ENCODE measurements at regions not wholly inside any gene's neighbourhood (a gene's known extent, or its start where the extent isn't known, plus 50 kb on each side); places are given as distances from the start of the nearest gene placed in this dataset.

DNA sequence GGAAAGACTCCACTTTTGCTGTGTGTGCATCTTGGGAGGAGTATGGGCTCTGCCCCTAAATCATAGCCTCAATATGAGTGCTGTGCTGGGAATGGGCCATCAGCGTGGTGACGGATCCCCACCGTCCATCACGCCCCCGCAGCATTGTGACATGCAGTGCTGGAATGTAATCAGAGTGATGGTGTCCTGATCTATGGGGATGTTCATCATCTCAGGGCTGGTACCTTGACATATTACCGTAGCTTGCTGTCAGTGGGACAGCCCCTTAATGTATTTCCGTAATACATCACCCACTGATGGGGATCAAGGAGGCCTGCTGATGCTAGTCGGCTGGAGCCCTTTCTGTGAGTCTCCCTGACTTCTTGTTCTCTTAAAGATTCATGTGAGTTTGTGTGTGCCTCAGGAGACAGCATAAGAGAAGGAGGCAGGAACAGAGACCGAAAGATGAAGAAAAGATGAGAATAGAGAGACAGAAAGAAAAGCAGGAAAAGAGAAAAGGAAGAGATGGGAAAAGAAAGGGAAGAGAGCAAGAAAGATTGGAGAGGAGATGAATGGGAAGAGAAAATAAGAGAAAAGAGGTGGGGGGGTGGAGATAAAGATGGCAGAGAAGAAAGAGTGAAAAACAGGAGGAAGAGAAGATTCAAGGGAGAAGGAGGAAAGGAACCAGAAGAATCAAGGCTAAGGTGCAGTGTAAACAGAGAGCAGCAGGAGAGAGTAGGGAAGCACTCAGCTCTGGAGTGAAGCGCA is 183.7 kb downstream of the RPLP1 start:
- no peaks in the 10 kb centered on the region for H3K36me3 Mint-ChIP-seq (ENCODE audit: insufficient read depth, unreplicated experiment)
- BruUV-seq (replicated peaks): no TSS peak
- CTCF ChIA-PET: no interaction called here
- no peak overlapping the region for H3K27ac Mint-ChIP-seq (ENCODE audit: unreplicated experiment)
- no peak for DNase-seq
- intact Hi-C loops (cut with micrococcal nuclease; ENCODE audit: unreplicated experiment): no loop called here
- no peak overlapping the region for H3K4me3 Mint-ChIP-seq (ENCODE audit: low read depth, unreplicated experiment)
- no peaks in the 10 kb centered on the region for H3K9me3 Mint-ChIP-seq (ENCODE audit: low read depth, unreplicated experiment)
- H3K4me1 Mint-ChIP-seq (ENCODE audit: low read depth, unreplicated experiment): no peaks in the 10 kb centered on the region
- TF ChIP-seq, protein P1, sequence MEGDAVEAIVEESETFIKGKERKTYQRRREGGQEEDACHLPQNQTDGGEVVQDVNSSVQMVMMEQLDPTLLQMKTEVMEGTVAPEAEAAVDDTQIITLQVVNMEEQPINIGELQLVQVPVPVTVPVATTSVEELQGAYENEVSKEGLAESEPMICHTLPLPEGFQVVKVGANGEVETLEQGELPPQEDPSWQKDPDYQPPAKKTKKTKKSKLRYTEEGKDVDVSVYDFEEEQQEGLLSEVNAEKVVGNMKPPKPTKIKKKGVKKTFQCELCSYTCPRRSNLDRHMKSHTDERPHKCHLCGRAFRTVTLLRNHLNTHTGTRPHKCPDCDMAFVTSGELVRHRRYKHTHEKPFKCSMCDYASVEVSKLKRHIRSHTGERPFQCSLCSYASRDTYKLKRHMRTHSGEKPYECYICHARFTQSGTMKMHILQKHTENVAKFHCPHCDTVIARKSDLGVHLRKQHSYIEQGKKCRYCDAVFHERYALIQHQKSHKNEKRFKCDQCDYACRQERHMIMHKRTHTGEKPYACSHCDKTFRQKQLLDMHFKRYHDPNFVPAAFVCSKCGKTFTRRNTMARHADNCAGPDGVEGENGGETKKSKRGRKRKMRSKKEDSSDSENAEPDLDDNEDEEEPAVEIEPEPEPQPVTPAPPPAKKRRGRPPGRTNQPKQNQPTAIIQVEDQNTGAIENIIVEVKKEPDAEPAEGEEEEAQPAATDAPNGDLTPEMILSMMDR (IDR thresholded peaks at IDR 0.05; ENCODE audit: unreplicated experiment): no peak
- H3K27me3 Mint-ChIP-seq (ENCODE audit: unreplicated experiment): peaks cover 71% of the 10 kb centered on the region

GRCh38 chr15:69637818-69638217 is 185.2 kb downstream of the RPLP1 start:
- no peak for DNase-seq
- H3K4me1 Mint-ChIP-seq (ENCODE audit: low read depth, unreplicated experiment): no peaks in the 10 kb centered on the region
- no peak overlapping the region for H3K27ac Mint-ChIP-seq (ENCODE audit: unreplicated experiment)
- TF ChIP-seq, protein P1 (IDR thresholded peaks at IDR 0.05; ENCODE audit: unreplicated experiment): no peak
- H3K4me3 Mint-ChIP-seq (ENCODE audit: low read depth, unreplicated experiment): no peak overlapping the region
- intact Hi-C loops (cut with micrococcal nuclease; ENCODE audit: unreplicated experiment): no loop called here
- CTCF ChIA-PET: no interaction called here
- no TSS peak for BruUV-seq (replicated peaks)
- H3K36me3 Mint-ChIP-seq (ENCODE audit: insufficient read depth, unreplicated experiment): no peaks in the 10 kb centered on the region
- peaks cover 69% of the 10 kb centered on the region for H3K27me3 Mint-ChIP-seq (ENCODE audit: unreplicated experiment)
- H3K9me3 Mint-ChIP-seq (ENCODE audit: low read depth, unreplicated experiment): peaks cover 5% of the 10 kb centered on the region

- CTCF ChIA-PET: no interaction called here
- BruUV-seq (replicated peaks): no TSS peak
- no peaks in the 10 kb centered on the region for H3K36me3 Mint-ChIP-seq (ENCODE audit: insufficient read depth, unreplicated experiment)
These were observed 190.9 kb downstream of the RPLP1 start for GRCh38 chr15:69643476-69643875.

GRCh38 chr15:69643971-69644370 is 191.4 kb downstream of the RPLP1 start:
- H3K27ac Mint-ChIP-seq (ENCODE audit: unreplicated experiment): no peak overlapping the region
- CTCF ChIA-PET: no interaction called here
- H3K36me3 Mint-ChIP-seq (ENCODE audit: insufficient read depth, unreplicated experiment): no peaks in the 10 kb centered on the region
- no TSS peak for BruUV-seq (replicated peaks)
- H3K4me3 Mint-ChIP-seq (ENCODE audit: low read depth, unreplicated experiment): no peak overlapping the region
- H3K9me3 Mint-ChIP-seq (ENCODE audit: low read depth, unreplicated experiment): peaks cover 5% of the 10 kb centered on the region
- DNase-seq: no peak
- intact Hi-C loops (cut with micrococcal nuclease; ENCODE audit: unreplicated experiment): no loop called here
- TF ChIP-seq, protein P1 (IDR thresholded peaks at IDR 0.05; ENCODE audit: unreplicated experiment): no peak
- no peaks in the 10 kb centered on the region for H3K4me1 Mint-ChIP-seq (ENCODE audit: low read depth, unreplicated experiment)
- peaks cover 67% of the 10 kb centered on the region for H3K27me3 Mint-ChIP-seq (ENCODE audit: unreplicated experiment)

More at GRCh38 chr15:69643476-69643875, 190.9 kb downstream of the RPLP1 start:
- H3K27me3 Mint-ChIP-seq (ENCODE audit: unreplicated experiment): peaks cover 62% of the 10 kb centered on the region
- no peak overlapping the region for H3K27ac Mint-ChIP-seq (ENCODE audit: unreplicated experiment)
- peaks cover 5% of the 10 kb centered on the region for H3K9me3 Mint-ChIP-seq (ENCODE audit: low read depth, unreplicated experiment)
- DNase-seq: no peak
- no peak overlapping the region for H3K4me3 Mint-ChIP-seq (ENCODE audit: low read depth, unreplicated experiment)
- intact Hi-C loops (cut with micrococcal nuclease; ENCODE audit: unreplicated experiment): no loop called here
- H3K4me1 Mint-ChIP-seq (ENCODE audit: low read depth, unreplicated experiment): no peaks in the 10 kb centered on the region
- TF ChIP-seq, protein P1 (IDR thresholded peaks at IDR 0.05; ENCODE audit: unreplicated experiment): no peak

Measured in Calu3 (cell line).